ENCODE measurements at regions not wholly inside any gene's neighbourhood (a gene's known extent, or its start where the extent isn't known, plus 50 kb on each side); places are given as distances from the start of the nearest gene placed in this dataset.

- no peak for ATAC-seq
These were observed 93.8 kb downstream of the GLRX3 start for GRCh38 chr10:130230036-130230435.

GRCh38 chr10:130230611-130231010 is 94.4 kb downstream of the GLRX3 start:
- ATAC-seq = no peak
- DNase-seq = no peak

More at GRCh38 chr10:130230036-130230435, 93.8 kb downstream of the GLRX3 start:
- no peak for DNase-seq

GRCh38 chr10:130231251-130231741 is 95.1 kb downstream of the GLRX3 start:
- ATAC-seq (no peak), DNase-seq (no peak)

- DNase-seq (no peak), ATAC-seq (no peak)
These were observed 96.2 kb downstream of the GLRX3 start for GRCh38 chr10:130232166-130233034.

- ATAC-seq (no peak), DNase-seq (no peak)
These were observed 96.8 kb downstream of the GLRX3 start for GRCh38 chr10:130233035-130233360.

- DNase-seq = no peak
- no peak for ATAC-seq
These were observed 97.2 kb downstream of the GLRX3 start for GRCh38 chr10:130233426-130233825.

GRCh38 chr10:130234171-130234965 is 98.2 kb downstream of the GLRX3 start:
- no peak for DNase-seq
- no peak for ATAC-seq

GRCh38 chr10:130236711-130237110 is 100.5 kb downstream of the GLRX3 start:
- no peak for ATAC-seq
- DNase-seq = no peak

GRCh38 chr10:130240409-130240808 is 104.2 kb downstream of the GLRX3 start:
- no peak for ATAC-seq
- DNase-seq = no peak

- ATAC-seq (no peak), DNase-seq (no peak)
These were observed 106.3 kb downstream of the GLRX3 start for GRCh38 chr10:130242513-130242912.

- no peak for ATAC-seq
- no peak for DNase-seq
These were observed 106.8 kb downstream of the GLRX3 start for GRCh38 chr10:130243015-130243414.

GRCh38 chr10:130244031-130244927 is 108.1 kb downstream of the GLRX3 start:
- DNase-seq (no peak), ATAC-seq (no peak)

GRCh38 chr10:130244928-130245495 is 108.8 kb downstream of the GLRX3 start:
- ATAC-seq (no peak), DNase-seq (no peak)

- DNase-seq (no peak), ATAC-seq (no peak)
These were observed 109.9 kb downstream of the GLRX3 start for GRCh38 chr10:130246113-130246512.

GRCh38 chr10:130250127-130250526 is 113.9 kb downstream of the GLRX3 start:
- ATAC-seq (no peak), DNase-seq (no peak)

- DNase-seq = no peak
- ATAC-seq = no peak
These were observed 115.6 kb downstream of the GLRX3 start for GRCh38 chr10:130251766-130252165.

GRCh38 chr10:130254243-130254642 is 118.1 kb downstream of the GLRX3 start:
- no peak for DNase-seq
- no peak for ATAC-seq

- ATAC-seq = no peak
These were observed 118.5 kb downstream of the GLRX3 start for GRCh38 chr10:130254662-130255061.

GRCh38 chr10:130255777-130256176 is 119.6 kb downstream of the GLRX3 start:
- ATAC-seq = no peak
- DNase-seq = no peak

More at GRCh38 chr10:130254662-130255061, 118.5 kb downstream of the GLRX3 start:
- no peak for DNase-seq

GRCh38 chr10:130257897-130258296 is 121.7 kb downstream of the GLRX3 start:
- no peak for ATAC-seq
- no peak for DNase-seq

- DNase-seq (no peak), ATAC-seq (no peak)
These were observed 123.2 kb downstream of the GLRX3 start for GRCh38 chr10:130259380-130259779.

- DNase-seq = no peak
- ATAC-seq = no peak
These were observed 125.1 kb downstream of the GLRX3 start for GRCh38 chr10:130261306-130261705.

Data from stimulated activated naive CD8-positive, alpha-beta T cell treated with anti-CD3 and anti-CD28 coated beads, Interleukin-15, Interleukin-2, amounts not matched to agents 100 U/mL and 50 U/mL, for 24 hours (primary cell).